KMS-11 (cell line): ENCODE measurements at regions not wholly inside any gene's neighbourhood (a gene's known extent, or its start where the extent isn't known, plus 50 kb on each side); places are given as distances from the start of the nearest gene placed in this dataset.

Source experiments
- H2AFZ ChIP-seq: fragments of 200-600 bp; sonication (generic); 2 replicates; pipeline ENCODE4 v1.6.1; 2016; ENCODE audit warnings: antibody characterized with exemption, mixed run types, low read depth
- H3K27ac ChIP-seq: fragments of 200-600 bp; sonication (generic); 2 replicates; pipeline ENCODE4 v1.6.1; 2016; ENCODE audit warnings: mild to moderate bottlenecking, mixed run types
- H3K27me3 ChIP-seq: fragments of 200-600 bp; sonication (generic); 2 replicates; pipeline ENCODE4 v1.6.1; 2017; ENCODE audit warnings: mild to moderate bottlenecking, low read depth, mixed run types, moderate library complexity; ENCODE audit not compliant: insufficient read depth
- H3K36me3 ChIP-seq: fragments of 200-600 bp; sonication (generic); 2 replicates; pipeline ENCODE4 v1.6.1; 2017; ENCODE audit warnings: mild to moderate bottlenecking, mixed run types; ENCODE audit not compliant: insufficient read depth
- H3K4me1 ChIP-seq: fragments of 200-600 bp; sonication (generic); 2 replicates; pipeline ENCODE4 v1.6.1; 2016; ENCODE audit warnings: mild to moderate bottlenecking, low read depth, mixed run types; ENCODE audit not compliant: poor library complexity, severe bottlenecking
- H3K4me2 ChIP-seq: fragments of 200-600 bp; sonication (generic); 2 replicates; pipeline ENCODE4 v1.7.0; 2016; ENCODE audit warnings: mild to moderate bottlenecking, mixed run types
- H3K4me3 ChIP-seq: fragments of 200-600 bp; sonication (generic); IDR thresholded peaks from 2 replicates; pipeline ENCODE4 v1.6.1; 2017; ENCODE audit warnings: low read depth, low read length, mixed read lengths; ENCODE audit not compliant: insufficient read depth
- H3K79me2 ChIP-seq: fragments of 200-600 bp; sonication (generic); 2 replicates; pipeline ENCODE4 v1.6.1; 2016; ENCODE audit warnings: low read depth, mixed run types; ENCODE audit not compliant: insufficient read depth
- H3K9ac ChIP-seq: fragments of 200-600 bp; sonication (generic); 2 replicates; pipeline ENCODE4 v1.6.1; 2016; ENCODE audit warnings: mild to moderate bottlenecking, mixed run types
- H4K20me1 ChIP-seq: fragments of 200-600 bp; sonication (generic); 2 replicates; pipeline ENCODE4 v1.6.1; 2016; ENCODE audit warnings: mild to moderate bottlenecking, mixed run types; ENCODE audit not compliant: insufficient read depth
- CTCF ChIP-seq: fragments of 200-600 bp; sonication (generic); conservative IDR thresholded peaks from 2 replicates; pipeline ENCODE4 v1.6.1; 2017; ENCODE audit warnings: low read depth, mild to moderate bottlenecking, antibody characterized with exemption, low read length, moderate library complexity, mixed read lengths

GRCh38 chrX:43269201-43269600 is 386.9 kb upstream of the MAOA start:
- Histone ChIP-seq H4K20me1 (no peaks in the 10 kb centered on the region), H3K27ac (no peak overlapping the region), H3K79me2 (no peaks in the 10 kb centered on the region), H3K9ac (no peak overlapping the region), H3K4me1 (no peaks in the 10 kb centered on the region), H3K4me2 (no peak overlapping the region), H3K36me3 (no peaks in the 10 kb centered on the region), H3K27me3 (no peaks in the 10 kb centered on the region), H2AFZ (no peak overlapping the region), H3K4me3 (no peak overlapping the region)
- TF ChIP-seq CTCF, result no peak

GRCh38 chrX:43277879-43278278 is 378.2 kb upstream of the MAOA start:
- no peaks in the 10 kb centered on the region for H4K20me1 ChIP-seq
- no peaks in the 10 kb centered on the region for H3K27me3 ChIP-seq
- H3K4me3 ChIP-seq, result no peak overlapping the region
- H3K9ac ChIP-seq, result no peak overlapping the region
- H3K4me1 ChIP-seq, result no peaks in the 10 kb centered on the region
- no peaks in the 10 kb centered on the region for H3K36me3 ChIP-seq
- no peak for TF ChIP-seq CTCF
- no peak overlapping the region for H3K27ac ChIP-seq
- no peak overlapping the region for H3K4me2 ChIP-seq
- H2AFZ ChIP-seq, result no peak overlapping the region
- no peaks in the 10 kb centered on the region for H3K79me2 ChIP-seq

DNA sequence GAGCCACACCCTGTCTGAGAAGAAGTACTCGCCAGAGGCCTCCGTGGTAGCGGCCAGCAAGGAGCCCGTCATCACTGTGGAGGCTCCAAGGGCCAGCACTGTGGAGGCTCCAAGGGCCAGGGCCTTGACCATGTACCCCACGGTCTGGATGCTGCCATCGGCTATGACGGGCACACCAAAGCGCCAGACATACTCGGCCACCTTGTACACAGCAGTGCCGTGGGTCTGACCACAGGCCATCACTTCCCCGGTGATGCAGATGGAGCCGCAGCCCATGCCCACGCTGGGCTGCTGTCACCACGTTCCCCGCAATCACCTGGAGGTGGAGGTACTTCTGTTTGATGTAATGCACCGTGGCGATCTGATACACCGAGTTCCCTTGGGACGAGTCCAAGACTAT is 377.7 kb upstream of the MAOA start:
- Histone ChIP-seq H3K4me2 (no peak overlapping the region), H3K27me3 (no peaks in the 10 kb centered on the region), H3K36me3 (no peaks in the 10 kb centered on the region), H2AFZ (no peak overlapping the region), H4K20me1 (no peaks in the 10 kb centered on the region), H3K4me3 (no peak overlapping the region), H3K79me2 (no peaks in the 10 kb centered on the region), H3K4me1 (no peaks in the 10 kb centered on the region), H3K27ac (no peak overlapping the region), H3K9ac (no peak overlapping the region)
- no peak for TF ChIP-seq CTCF

- Histone ChIP-seq H3K9ac (no peak overlapping the region), H3K4me2 (no peak overlapping the region)
These were observed 376.7 kb upstream of the MAOA start for GRCh38 chrX:43279341-43279808.

More at GRCh38 chrX:43279341-43279808, 376.7 kb upstream of the MAOA start:
- no peak for TF ChIP-seq CTCF
- H3K27ac ChIP-seq, result no peak overlapping the region
- H3K27me3 ChIP-seq, result no peaks in the 10 kb centered on the region
- no peaks in the 10 kb centered on the region for H3K36me3 ChIP-seq
- H2AFZ ChIP-seq, result no peak overlapping the region
- no peaks in the 10 kb centered on the region for H4K20me1 ChIP-seq
- no peaks in the 10 kb centered on the region for H3K79me2 ChIP-seq
- no peak overlapping the region for H3K4me3 ChIP-seq
- H3K4me1 ChIP-seq, result no peaks in the 10 kb centered on the region
